Tibial artery (tissue), 4 donors: ENCODE measurements at regions not wholly inside any gene's neighbourhood (a gene's known extent, or its start where the extent isn't known, plus 50 kb on each side); places are given as distances from the start of the nearest gene placed in this dataset.

Source experiments
- DNase-seq, 2 donors: peaks; one replicate each; pipeline ENCODE4 v3.0.0-alpha.2; 2019
- H3K27ac ChIP-seq, 2 donors: fragments of 200-600 bp; sonication (generic) in 1 of 2; 1 replicate in 1 of 2; 2 replicates in 1 of 2; pipeline ENCODE4 v1.5.1; 2018 to 2019; ENCODE audit warnings: mild to moderate bottlenecking in 1 of 2
- H3K27me3 ChIP-seq, 2 donors: fragments of 200-600 bp; sonication (generic) in 1 of 2; one replicate each; pipeline versions ENCODE4 v1.5.1 to v1.6.0; 2016 to 2019
- H3K36me3 ChIP-seq, 3 donors: fragments of 200-600 bp; sonication (generic) in 2 of 3; one replicate each; pipeline ENCODE4 v1.5.1; 2016 to 2019; ENCODE audit warnings: mild to moderate bottlenecking in 2 of 3
- H3K4me1 ChIP-seq, 4 donors: fragments of 200-600 bp; sonication (generic) in 2 of 4; 1 replicate in 3 of 4; 2 replicates in 1 of 4; pipeline ENCODE4 v1.5.1; 2016 to 2019
- H3K4me3 ChIP-seq, 2 donors: fragments of 200-600 bp; sonication (generic) in 1 of 2; 1 replicate in 1 of 2; 2 replicates in 1 of 2; pipeline ENCODE4 v1.5.1; 2018 to 2019; ENCODE audit warnings: mild to moderate bottlenecking in 2 of 2
- H3K9me3 ChIP-seq, 3 donors: fragments of 200-600 bp; sonication (generic) in 1 of 3; one replicate each; pipeline ENCODE4 v1.5.1; 2016 to 2019
- CTCF ChIP-seq, 2 experiments: fragments of 200-600 bp in 1 of 2; fragments of 450-650 bp in 1 of 2; IDR thresholded peaks; one replicate each; pipeline ENCODE4 v1.5.1; 2017 to 2019; ENCODE audit warnings: antibody characterized with exemption in 2 of 2, mild to moderate bottlenecking in 1 of 2, moderate library complexity in 1 of 2
- intact Hi-C: fragments of 100-400 bp; cut with DNase I; formaldehyde crosslinking; loops from one replicate; pipeline ENCODE4 v1.15.0; 2023; ENCODE audit warnings: low total_unique reads

- peaks cover 0 to 4% (median 0%) of the 10 kb centered on the region in 4 donors for H3K4me1 ChIP-seq
- DNase-seq: no peak
- H3K9me3 ChIP-seq: no peaks in the 10 kb centered on the region
- TF ChIP-seq CTCF (IDR thresholded peaks at IDR 0.05): no peak
- H3K36me3 ChIP-seq: no peaks in the 10 kb centered on the region
- intact Hi-C loops: no loop called here
- no peak overlapping the region for H3K4me3 ChIP-seq
- no peaks in the 10 kb centered on the region for H3K27me3 ChIP-seq
- no peak overlapping the region for H3K27ac ChIP-seq
Measured at GRCh38 chr12:65611396-65611795, 212.9 kb upstream of the HMGA2 start.

- peaks cover 0 to 4% (median 0%) of the 10 kb centered on the region in 4 donors for H3K4me1 ChIP-seq
- no peak for DNase-seq
- H3K36me3 ChIP-seq: no peaks in the 10 kb centered on the region
- intact Hi-C loops: no loop called here
- no peak for TF ChIP-seq CTCF (IDR thresholded peaks at IDR 0.05)
- no peaks in the 10 kb centered on the region for H3K9me3 ChIP-seq
- no peak overlapping the region for H3K4me3 ChIP-seq
- H3K27ac ChIP-seq: no peak overlapping the region
- H3K27me3 ChIP-seq: no peaks in the 10 kb centered on the region
Measured at GRCh38 chr12:65612440-65612839, 211.8 kb upstream of the HMGA2 start.

GRCh38 chr12:65613692-65614091 is 210.6 kb upstream of the HMGA2 start:
- intact Hi-C loops: no loop called here
- TF ChIP-seq CTCF (IDR thresholded peaks at IDR 0.05): no peak
- H3K27me3 ChIP-seq: no peaks in the 10 kb centered on the region
- H3K9me3 ChIP-seq: no peaks in the 10 kb centered on the region
- no peak for DNase-seq
- H3K27ac ChIP-seq: no peak overlapping the region
- H3K4me1 ChIP-seq: peaks cover 0 to 4% (median 0%) of the 10 kb centered on the region in 4 donors
- H3K36me3 ChIP-seq: no peaks in the 10 kb centered on the region
- no peak overlapping the region for H3K4me3 ChIP-seq

- no peaks in the 10 kb centered on the region for H3K27me3 ChIP-seq
- intact Hi-C loops: no loop called here
- H3K36me3 ChIP-seq: no peaks in the 10 kb centered on the region
- no peak for TF ChIP-seq CTCF (IDR thresholded peaks at IDR 0.05)
- no peak overlapping the region for H3K27ac ChIP-seq
- H3K9me3 ChIP-seq: no peaks in the 10 kb centered on the region
- DNase-seq: no peak
- H3K4me3 ChIP-seq: no peak overlapping the region
- peaks cover 0 to 4% (median 0%) of the 10 kb centered on the region in 4 donors for H3K4me1 ChIP-seq
Measured at GRCh38 chr12:65614259-65614889, 209.9 kb upstream of the HMGA2 start.

- no peaks in the 10 kb centered on the region for H3K9me3 ChIP-seq
- no peak for TF ChIP-seq CTCF (IDR thresholded peaks at IDR 0.05)
- no peak overlapping the region for H3K4me3 ChIP-seq
- no peak for DNase-seq
- intact Hi-C loops: no loop called here
- H3K36me3 ChIP-seq: no peaks in the 10 kb centered on the region
- no peaks in the 10 kb centered on the region for H3K27me3 ChIP-seq
- H3K27ac ChIP-seq: no peak overlapping the region
- H3K4me1 ChIP-seq: peaks cover 0 to 4% (median 0%) of the 10 kb centered on the region in 4 donors
Measured at GRCh38 chr12:65615118-65615517, 209.2 kb upstream of the HMGA2 start.

GRCh38 chr12:65616022-65616421 is 208.3 kb upstream of the HMGA2 start:
- H3K9me3 ChIP-seq: no peaks in the 10 kb centered on the region
- H3K36me3 ChIP-seq: no peaks in the 10 kb centered on the region
- DNase-seq: no peak
- no peak overlapping the region for H3K27ac ChIP-seq
- no peaks in the 10 kb centered on the region for H3K27me3 ChIP-seq
- intact Hi-C loops: no loop called here
- no peak for TF ChIP-seq CTCF (IDR thresholded peaks at IDR 0.05)
- peaks cover 0 to 4% (median 0%) of the 10 kb centered on the region in 4 donors for H3K4me1 ChIP-seq
- no peak overlapping the region for H3K4me3 ChIP-seq
